GM23338 (cell line): ENCODE measurements at regions not wholly inside any gene's neighbourhood (a gene's known extent, or its start where the extent isn't known, plus 50 kb on each side); places are given as distances from the start of the nearest gene placed in this dataset.
A peak's percentile ranks its signal among the peaks of the same experiment; 100 is the strongest.

ENCODE experiments used
- ATAC-seq: fragments of 200-7000 bp; cut with Tn5 transposase; 3 replicates; pipeline ENCODE4 v1.9.1; 2020
- DNase-seq: peaks from one replicate; pipeline ENCODE4 v3.0.0-alpha.2; 2015; ENCODE audit warnings: low spot score
- H2AFZ ChIP-seq: fragments of 200-600 bp; sonication (generic); 2 replicates; pipeline ENCODE4 v1.8.0; 2016; ENCODE audit warnings: antibody characterized with exemption, mild to moderate bottlenecking, moderate library complexity
- H3F3A ChIP-seq: fragments of 200-600 bp; sonication (generic); replicated peaks from 2 replicates; pipeline ENCODE4 v1.8.0; 2017; ENCODE audit warnings: antibody characterized with exemption, mixed run types, low read depth
- H3K27ac ChIP-seq: fragments of 200-600 bp; sonication (generic); 2 replicates; pipeline ENCODE4 v1.6.1; 2016; ENCODE audit warnings: low read depth
- H3K27me3 ChIP-seq: fragments of 200-600 bp; sonication (generic); 2 replicates; pipeline ENCODE4 v1.8.0; 2016; ENCODE audit warnings: mild to moderate bottlenecking, mixed run types, moderate library complexity; ENCODE audit not compliant: insufficient read depth
- H3K36me3 ChIP-seq: fragments of 200-600 bp; sonication (generic); 2 replicates; pipeline ENCODE4 v1.8.0; 2016; ENCODE audit warnings: mild to moderate bottlenecking; ENCODE audit not compliant: insufficient read depth
- H3K4me1 ChIP-seq: fragments of 200-600 bp; sonication (generic); 2 replicates; pipeline ENCODE4 v1.8.0; 2016; ENCODE audit warnings: mild to moderate bottlenecking, moderate library complexity; ENCODE audit not compliant: insufficient read depth
- H3K4me2 ChIP-seq: fragments of 200-600 bp; sonication (generic); 2 replicates; pipeline ENCODE4 v1.7.1; 2017; ENCODE audit warnings: mixed run types
- H3K4me3 ChIP-seq: fragments of 200-600 bp; sonication (generic); 2 replicates; pipeline ENCODE4 v1.6.1; 2016; ENCODE audit warnings: mixed run types
- H3K79me2 ChIP-seq: fragments of 200-600 bp; sonication (generic); replicated peaks from 2 replicates; pipeline ENCODE4 v1.8.0; 2017; ENCODE audit warnings: mild to moderate bottlenecking; ENCODE audit not compliant: insufficient read depth
- H3K9me2 ChIP-seq: fragments of 200-600 bp; sonication (generic); 2 replicates; pipeline ENCODE4 v1.8.0; 2017; ENCODE audit not compliant: insufficient read depth
- H4K20me1 ChIP-seq: fragments of 200-600 bp; sonication (generic); replicated peaks from 2 replicates; pipeline ENCODE4 v1.8.0; 2017; ENCODE audit warnings: mild to moderate bottlenecking; ENCODE audit not compliant: insufficient read depth
- H3K27ac Mint-ChIP-seq: 2 replicates; pipeline ENCODE4 v1.8.0; 2020; ENCODE audit warnings: inconsistent platforms, mild to moderate bottlenecking, moderate library complexity, mixed read lengths
- H3K27me3 Mint-ChIP-seq: 3 replicates; pipeline ENCODE4 v1.8.0; 2022; ENCODE audit warnings: low read depth, mild to moderate bottlenecking, moderate library complexity, mixed read lengths, inconsistent platforms; ENCODE audit not compliant: insufficient read depth, poor library complexity
- H3K36me3 Mint-ChIP-seq: 3 replicates; pipeline ENCODE4 v1.8.0; 2021; ENCODE audit warnings: low read depth, mild to moderate bottlenecking, inconsistent platforms, moderate library complexity, mixed read lengths
- H3K4me1 Mint-ChIP-seq: 3 replicates; pipeline ENCODE4 v1.8.0; 2020; ENCODE audit warnings: mild to moderate bottlenecking, inconsistent platforms, mixed read lengths
- H3K4me3 Mint-ChIP-seq: 3 replicates; pipeline ENCODE4 v1.8.0; 2021; ENCODE audit warnings: moderate library complexity, mild to moderate bottlenecking, inconsistent platforms, mixed read lengths
- H3K9me3 Mint-ChIP-seq: 3 replicates; pipeline ENCODE4 v1.8.0; 2020; ENCODE audit warnings: moderate library complexity, mild to moderate bottlenecking, inconsistent platforms, mixed read lengths
- CTCF ChIP-seq, 2 experiments: fragments of 200-600 bp in 1 of 2; sonication (generic) in 1 of 2; conservative IDR thresholded peaks; 2 replicates each; pipeline versions ENCODE4 v1.5.1 to v1.6.1; 2016 to 2017; ENCODE audit warnings: antibody characterized with exemption in 2 of 2, low read depth in 2 of 2, mild to moderate bottlenecking in 2 of 2, moderate library complexity in 1 of 2
- JUNB ChIP-seq: IDR thresholded peaks from one replicate; pipeline ENCODE4 v1.6.1; 2016; ENCODE audit warnings: antibody characterized with exemption; ENCODE audit not compliant: unreplicated experiment
- NANOG ChIP-seq: IDR thresholded peaks from 2 replicates; pipeline ENCODE4 v1.6.1; 2016; ENCODE audit warnings: antibody characterized with exemption, borderline replicate concordance
- STAT1 ChIP-seq: IDR thresholded peaks from one replicate; pipeline ENCODE4 v1.6.1; 2016; ENCODE audit warnings: antibody characterized with exemption; ENCODE audit not compliant: unreplicated experiment
- ZNF462 ChIP-seq: fragments of 250-450 bp; sonication (Bioruptor Pico); IDR thresholded peaks from 2 replicates; pipeline ENCODE4 v1.5.0; 2020; ENCODE audit warnings: mild to moderate bottlenecking, moderate library complexity

- no peaks in the 10 kb centered on the region for H3F3A ChIP-seq
- TF ChIP-seq CTCF (conservative IDR thresholded peaks at IDR 0.05; ENCODE audit: low read depth in 2 of 2) (no peak), STAT1 (no peak), ZNF462 (CRISPR knock-in tag) (no peak), NANOG (no peak), JUNB (no peak)
- no peak overlapping the region for H3K27ac Mint-ChIP-seq
- H3K9me3 Mint-ChIP-seq: peaks cover 2% of the 10 kb centered on the region; the same call in 1 of the 3 replicates
- DNase-seq: no peak
- no peaks in the 10 kb centered on the region for H3K27me3 Mint-ChIP-seq
- H3K27me3 ChIP-seq: no peaks in the 10 kb centered on the region
- ATAC-seq: no peak
- no peaks in the 10 kb centered on the region for H3K36me3 Mint-ChIP-seq
- no peaks in the 10 kb centered on the region for H3K4me1 ChIP-seq
- H3K4me2 ChIP-seq: no peak overlapping the region
- H3K4me3 ChIP-seq: no peak overlapping the region
- H3K79me2 ChIP-seq: no peaks in the 10 kb centered on the region
- H2AFZ ChIP-seq: 0 out of 2 replicates have a peak overlapping the region, but pooled peaks have one; percentile 30
- peaks cover 9% of the 10 kb centered on the region; the same call in 1 of the 3 replicates for H3K4me1 Mint-ChIP-seq
- peaks cover 13% of the 10 kb centered on the region; the same call in 1 of the 2 replicates for H3K9me2 ChIP-seq
- H3K4me3 Mint-ChIP-seq: no peak overlapping the region
- no peaks in the 10 kb centered on the region for H4K20me1 ChIP-seq
- no peak overlapping the region for H3K27ac ChIP-seq
- no peaks in the 10 kb centered on the region for H3K36me3 ChIP-seq
Observed at GRCh38 chr12:81809113-81809777, 50.1 kb upstream of the PPFIA2 start.
